ENCODE measurements at regions not wholly inside any gene's neighbourhood (a gene's known extent, or its start where the extent isn't known, plus 50 kb on each side); places are given as distances from the start of the nearest gene placed in this dataset.

DNA sequence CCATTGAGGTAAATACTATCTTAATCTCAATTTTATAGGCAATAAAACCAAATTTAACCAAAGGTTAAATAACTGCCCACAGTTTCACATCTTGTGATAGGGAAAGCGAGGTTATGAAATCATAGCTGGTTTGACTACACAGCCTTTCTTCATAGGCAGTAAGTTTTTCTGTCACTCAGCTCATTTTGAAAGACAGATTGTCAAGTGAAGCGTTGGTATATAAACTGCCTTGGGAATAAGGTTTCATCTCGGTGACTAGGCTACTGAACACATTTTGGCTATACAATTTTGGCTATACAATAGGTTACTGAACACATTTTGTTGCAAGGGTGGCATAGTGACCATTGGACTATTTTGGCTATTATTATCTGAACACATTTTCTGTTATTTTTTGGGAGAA lies 793.7 kb downstream of the TRHDE start:
- TF ChIP-seq, protein P1, sequence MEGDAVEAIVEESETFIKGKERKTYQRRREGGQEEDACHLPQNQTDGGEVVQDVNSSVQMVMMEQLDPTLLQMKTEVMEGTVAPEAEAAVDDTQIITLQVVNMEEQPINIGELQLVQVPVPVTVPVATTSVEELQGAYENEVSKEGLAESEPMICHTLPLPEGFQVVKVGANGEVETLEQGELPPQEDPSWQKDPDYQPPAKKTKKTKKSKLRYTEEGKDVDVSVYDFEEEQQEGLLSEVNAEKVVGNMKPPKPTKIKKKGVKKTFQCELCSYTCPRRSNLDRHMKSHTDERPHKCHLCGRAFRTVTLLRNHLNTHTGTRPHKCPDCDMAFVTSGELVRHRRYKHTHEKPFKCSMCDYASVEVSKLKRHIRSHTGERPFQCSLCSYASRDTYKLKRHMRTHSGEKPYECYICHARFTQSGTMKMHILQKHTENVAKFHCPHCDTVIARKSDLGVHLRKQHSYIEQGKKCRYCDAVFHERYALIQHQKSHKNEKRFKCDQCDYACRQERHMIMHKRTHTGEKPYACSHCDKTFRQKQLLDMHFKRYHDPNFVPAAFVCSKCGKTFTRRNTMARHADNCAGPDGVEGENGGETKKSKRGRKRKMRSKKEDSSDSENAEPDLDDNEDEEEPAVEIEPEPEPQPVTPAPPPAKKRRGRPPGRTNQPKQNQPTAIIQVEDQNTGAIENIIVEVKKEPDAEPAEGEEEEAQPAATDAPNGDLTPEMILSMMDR (IDR thresholded peaks at IDR 0.05), result no peak
- H3K27ac Mint-ChIP-seq, result no peak overlapping the region
- no peak overlapping the region for H3K4me3 Mint-ChIP-seq
- no peaks in the 10 kb centered on the region for H3K27me3 Mint-ChIP-seq
- H3K4me1 Mint-ChIP-seq (ENCODE audit: low read depth), result no peaks in the 10 kb centered on the region
- Histone ChIP-seq H3K4me1 (ENCODE audit: insufficient read depth, low read length) (no peaks in the 10 kb centered on the region), H3K27me3 (ENCODE audit: control insufficient read depth in 1 of 2, insufficient read depth in 2 of 2, low read length in 2 of 2) (no peaks in the 10 kb centered on the region), H3K9me3 (ENCODE audit: control insufficient read depth in 1 of 2, insufficient read depth in 1 of 2, low read length in 2 of 2) (peaks cover 0 to 6% of the 10 kb centered on the region in 2 experiments), H3K4me3 (ENCODE audit: low read length) (no peak overlapping the region), H3K36me3 (ENCODE audit: insufficient read depth, low read length) (no peaks in the 10 kb centered on the region), H3K27ac (ENCODE audit: low read depth in 1 of 2, low read length in 2 of 2) (no peak overlapping the region)
- no peak for DNase-seq
- POLR2A ChIA-PET, result no interaction called here
- H3K36me3 Mint-ChIP-seq (ENCODE audit: low read depth), result no peaks in the 10 kb centered on the region
- intact Hi-C loops (cut with DNase I, micrococcal nuclease), result no loop called here
- CTCF ChIA-PET, result no interaction called here
- no peak for ATAC-seq (ENCODE audit: poor library complexity)
- no peaks in the 10 kb centered on the region for H3K9me3 Mint-ChIP-seq

DNA sequence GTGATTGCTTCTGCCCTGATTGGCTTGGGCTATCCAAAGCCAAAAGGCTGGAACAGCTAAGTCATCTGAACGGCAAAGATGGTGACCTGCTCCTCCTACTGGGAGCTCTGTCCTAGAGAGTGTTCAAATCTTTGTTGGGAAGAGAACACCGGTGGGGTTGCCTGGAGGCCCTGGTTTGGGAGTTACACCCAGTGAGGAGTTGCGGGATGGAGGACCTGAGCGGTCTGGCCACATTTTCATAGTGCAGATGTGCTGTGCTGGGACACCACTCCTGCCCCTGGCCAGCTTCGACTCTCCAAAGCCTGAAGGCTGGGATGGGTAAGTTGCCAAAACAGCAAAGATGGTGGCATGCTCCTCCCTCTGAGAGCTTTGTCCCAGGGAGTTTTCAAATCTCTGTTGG lies 795.4 kb downstream of the TRHDE start:
- H3K9me3 Mint-ChIP-seq, result peaks cover 2% of the 10 kb centered on the region
- no peaks in the 10 kb centered on the region for H3K27me3 Mint-ChIP-seq
- no peaks in the 10 kb centered on the region for H3K36me3 Mint-ChIP-seq (ENCODE audit: low read depth)
- no peaks in the 10 kb centered on the region for H3K36me3 ChIP-seq (ENCODE audit: insufficient read depth, low read length)
- H3K4me3 Mint-ChIP-seq, result no peak overlapping the region
- ChIA-PET CTCF (no interaction called here), POLR2A (no interaction called here)
- no peaks in the 10 kb centered on the region for H3K27me3 ChIP-seq (ENCODE audit: control insufficient read depth in 1 of 2, insufficient read depth in 2 of 2, low read length in 2 of 2)
- H3K9me3 ChIP-seq (ENCODE audit: control insufficient read depth in 1 of 2, insufficient read depth in 1 of 2, low read length in 2 of 2), result peaks cover 0 to 11% of the 10 kb centered on the region in 2 experiments
- H3K27ac ChIP-seq (ENCODE audit: low read depth in 1 of 2, low read length in 2 of 2), result no peak overlapping the region
- H3K4me1 ChIP-seq (ENCODE audit: insufficient read depth, low read length), result no peaks in the 10 kb centered on the region
- TF ChIP-seq, protein P1 (IDR thresholded peaks at IDR 0.05), result no peak
- ATAC-seq (ENCODE audit: poor library complexity) (no peak), DNase-seq (no peak)
- H3K4me1 Mint-ChIP-seq (ENCODE audit: low read depth), result no peaks in the 10 kb centered on the region
- H3K27ac Mint-ChIP-seq, result no peak overlapping the region
- H3K4me3 ChIP-seq (ENCODE audit: low read length), result no peak overlapping the region
- intact Hi-C loops (cut with DNase I, micrococcal nuclease), result no loop called here

DNA sequence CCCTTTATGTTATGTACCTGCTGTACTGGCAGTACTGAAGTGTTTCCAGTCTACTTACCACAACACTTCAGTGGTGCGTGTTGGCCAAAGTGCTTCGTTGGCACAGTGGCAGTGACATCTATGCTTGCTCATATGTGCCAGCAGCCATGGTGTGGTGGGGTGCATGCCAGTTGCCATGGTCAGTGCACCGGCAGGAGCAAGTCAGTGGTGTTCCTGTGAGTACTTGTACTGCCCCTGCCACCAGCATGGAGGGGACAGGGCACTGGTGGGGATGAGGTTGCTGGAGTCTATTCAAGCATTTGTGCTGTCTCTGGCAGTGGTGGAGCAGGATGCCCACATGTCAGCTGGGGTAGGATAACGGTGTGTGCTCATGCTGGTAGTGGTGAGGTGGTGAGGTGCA lies 800.0 kb downstream of the TRHDE start:
- H3K27ac ChIP-seq (ENCODE audit: low read depth in 1 of 2, low read length in 2 of 2), result no peak overlapping the region
- H3K36me3 Mint-ChIP-seq (ENCODE audit: low read depth), result no peaks in the 10 kb centered on the region
- H3K27me3 ChIP-seq (ENCODE audit: control insufficient read depth in 1 of 2, insufficient read depth in 2 of 2, low read length in 2 of 2), result no peaks in the 10 kb centered on the region
- ChIA-PET CTCF (no interaction called here), POLR2A (no interaction called here)
- ATAC-seq (ENCODE audit: poor library complexity) (no peak), DNase-seq (no peak)
- TF ChIP-seq, protein P1 (IDR thresholded peaks at IDR 0.05), result no peak
- H3K4me1 Mint-ChIP-seq (ENCODE audit: low read depth), result no peaks in the 10 kb centered on the region
- no peak overlapping the region for H3K4me3 Mint-ChIP-seq
- peaks cover 5% of the 10 kb centered on the region for H3K9me3 Mint-ChIP-seq
- H3K9me3 ChIP-seq (ENCODE audit: control insufficient read depth in 1 of 2, insufficient read depth in 1 of 2, low read length in 2 of 2), result peaks cover 0 to 15% of the 10 kb centered on the region in 2 experiments
- no peaks in the 10 kb centered on the region for H3K4me1 ChIP-seq (ENCODE audit: insufficient read depth, low read length)
- no peak overlapping the region for H3K27ac Mint-ChIP-seq
- no peaks in the 10 kb centered on the region for H3K36me3 ChIP-seq (ENCODE audit: insufficient read depth, low read length)
- no peaks in the 10 kb centered on the region for H3K27me3 Mint-ChIP-seq
- H3K4me3 ChIP-seq (ENCODE audit: low read length), result no peak overlapping the region
- intact Hi-C loops (cut with DNase I, micrococcal nuclease), result no loop called here
